HL-60/S4 (cell line): ENCODE measurements at regions not wholly inside any gene's neighbourhood (a gene's known extent, or its start where the extent isn't known, plus 50 kb on each side); places are given as distances from the start of the nearest gene placed in this dataset.

Experiments
- in situ Hi-C: fragments of 300-500 bp; cut with MboI; formaldehyde crosslinking; loops from 2 replicates; pipeline ENCODE4 v1.14.3; 2022; ENCODE audit warnings: low sequenced_read_pairs

- in situ Hi-C loops, result no loop called here
Measured at GRCh38 chr5:68732251-68732650, 361.6 kb upstream of the SLC30A5 start.

GRCh38 chr5:68734781-68735180, 359.0 kb upstream of the SLC30A5 start:
- in situ Hi-C loops, result no loop called here

- in situ Hi-C loops, result no loop called here
Measured at GRCh38 chr5:68738236-68738635, 355.6 kb upstream of the SLC30A5 start.

DNA sequence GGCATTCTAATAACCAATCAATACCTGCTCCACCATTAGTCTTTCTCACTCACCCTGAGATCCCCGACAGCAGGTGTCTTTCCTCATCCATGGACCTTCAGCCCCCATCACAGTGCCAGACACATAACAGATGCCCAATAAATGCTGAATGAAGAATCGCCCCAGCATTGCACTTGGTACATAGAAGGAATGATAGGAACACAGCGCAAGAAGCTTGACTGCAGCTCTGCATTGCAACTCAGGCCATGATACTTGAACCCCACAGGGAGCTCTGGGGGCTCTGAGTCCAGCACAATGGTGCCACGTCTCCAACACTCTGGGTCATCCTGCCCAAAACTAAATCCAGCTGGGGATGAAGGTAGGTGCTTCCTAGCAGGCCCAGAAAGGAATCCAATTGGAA, 355.0 kb upstream of the SLC30A5 start:
- in situ Hi-C loops, result no loop called here

DNA sequence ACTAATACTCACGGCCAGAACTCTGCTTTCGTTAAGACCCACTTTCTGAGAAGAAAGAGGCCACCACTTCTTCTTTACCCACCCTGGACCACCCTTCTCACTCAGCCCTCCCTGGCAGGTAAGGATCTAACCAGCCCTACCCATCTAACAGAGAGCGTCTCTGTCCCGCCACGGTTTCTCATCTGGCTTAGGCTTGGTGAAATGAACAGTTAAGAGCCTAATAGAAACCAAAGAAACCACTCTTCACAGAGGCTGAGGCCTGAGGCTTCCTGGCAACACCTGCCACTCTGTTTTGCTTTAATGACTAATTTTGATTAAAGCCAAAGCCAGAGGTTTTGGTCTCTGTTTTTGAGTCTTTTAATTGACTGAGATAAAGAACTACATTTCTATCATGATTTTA, 354.1 kb upstream of the SLC30A5 start:
- in situ Hi-C loops, result no loop called here

- in situ Hi-C loops, result no loop called here
Measured at GRCh38 chr5:68740226-68740910, 353.4 kb upstream of the SLC30A5 start.

- in situ Hi-C loops, result no loop called here
Measured at GRCh38 chr5:68744206-68744605, 349.6 kb upstream of the SLC30A5 start.

- in situ Hi-C loops, result no loop called here
Measured at GRCh38 chr5:68745448-68745847, 348.4 kb upstream of the SLC30A5 start.

GRCh38 chr5:68746220-68746619, 347.6 kb upstream of the SLC30A5 start:
- in situ Hi-C loops, result no loop called here

DNA sequence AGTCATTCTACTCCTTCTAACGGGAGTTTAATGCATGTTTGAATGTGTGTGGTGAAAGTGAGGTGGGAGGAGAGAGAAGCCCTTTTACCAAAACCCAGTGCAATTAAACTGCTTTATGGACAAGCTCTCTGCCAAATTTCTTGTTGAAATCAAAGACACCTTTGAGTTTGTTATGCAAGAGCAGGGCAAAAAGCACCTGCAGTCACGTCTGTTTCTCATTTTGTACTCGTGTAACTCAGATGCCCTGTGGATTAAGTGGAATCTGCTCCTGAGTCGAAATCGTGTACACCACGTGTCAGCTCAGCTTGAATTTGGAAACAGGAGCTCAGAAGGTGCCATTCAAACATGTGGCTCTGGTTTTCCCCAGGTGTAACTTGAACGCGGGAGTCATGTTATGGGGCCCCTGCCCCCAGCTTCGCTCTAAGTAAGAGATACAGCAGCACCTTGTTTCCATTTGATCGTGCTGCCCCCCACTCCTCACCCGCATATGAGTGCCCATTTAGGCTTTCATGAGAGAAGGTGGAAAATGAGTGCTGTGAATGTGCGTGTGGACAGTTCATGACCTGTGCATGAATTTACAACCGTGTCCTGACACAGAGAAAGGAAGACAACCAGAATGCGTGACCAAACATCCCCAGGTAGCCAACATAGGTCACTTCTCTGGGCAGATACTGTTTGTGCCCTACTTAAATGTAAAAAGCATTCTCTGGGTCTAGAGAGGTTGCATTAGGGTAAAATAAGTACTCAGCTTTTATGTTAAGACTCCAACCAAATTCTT, 347.0 kb upstream of the SLC30A5 start:
- in situ Hi-C loops, result no loop called here

GRCh38 chr5:68747521-68747920, 346.3 kb upstream of the SLC30A5 start:
- in situ Hi-C loops, result no loop called here

DNA sequence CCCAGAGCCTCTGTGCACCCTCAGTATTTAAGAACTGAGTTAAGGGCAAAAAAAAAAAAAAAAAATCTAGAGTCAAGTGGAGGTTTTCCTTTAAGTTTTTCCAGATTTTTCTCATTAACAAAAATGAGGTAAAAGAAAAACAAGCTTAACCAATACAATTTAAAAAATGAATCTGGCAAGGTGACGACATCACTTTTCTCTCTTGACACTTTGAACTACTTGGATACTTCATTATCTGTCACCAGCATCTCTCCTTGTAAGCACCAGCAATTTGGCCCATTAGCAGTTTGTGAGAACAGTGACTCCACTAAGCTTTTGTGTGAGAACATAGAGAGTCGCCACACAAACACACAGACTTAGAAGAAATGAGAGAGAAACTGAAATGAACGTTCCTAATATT, 345.7 kb upstream of the SLC30A5 start:
- in situ Hi-C loops, result no loop called here

- in situ Hi-C loops, result no loop called here
Measured at GRCh38 chr5:68749077-68749476, 344.7 kb upstream of the SLC30A5 start.

- in situ Hi-C loops, result no loop called here
Measured at GRCh38 chr5:68749631-68750030, 344.2 kb upstream of the SLC30A5 start.

DNA sequence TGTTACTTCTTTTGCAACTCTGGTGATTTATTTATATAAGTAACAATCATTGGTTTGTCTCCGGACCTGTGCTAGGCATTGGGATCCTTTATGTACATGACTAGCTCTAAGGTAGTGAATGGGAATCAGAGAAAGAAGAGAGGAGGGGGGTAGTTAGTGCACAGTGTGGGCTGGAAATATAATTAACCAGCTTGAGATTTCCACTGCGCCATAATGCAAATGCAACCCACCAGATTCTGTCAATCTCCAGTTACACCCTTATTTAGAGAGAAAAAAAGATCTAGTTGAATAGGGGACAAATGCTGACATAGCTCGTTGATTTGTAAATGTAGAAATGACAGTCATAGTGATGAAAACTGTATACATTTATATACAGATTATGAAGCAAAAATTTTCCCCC, 342.2 kb upstream of the SLC30A5 start:
- in situ Hi-C loops, result no loop called here

GRCh38 chr5:68754536-68754935, 339.3 kb upstream of the SLC30A5 start:
- in situ Hi-C loops, result no loop called here

GRCh38 chr5:68755293-68755692, 338.5 kb upstream of the SLC30A5 start:
- in situ Hi-C loops, result no loop called here

DNA sequence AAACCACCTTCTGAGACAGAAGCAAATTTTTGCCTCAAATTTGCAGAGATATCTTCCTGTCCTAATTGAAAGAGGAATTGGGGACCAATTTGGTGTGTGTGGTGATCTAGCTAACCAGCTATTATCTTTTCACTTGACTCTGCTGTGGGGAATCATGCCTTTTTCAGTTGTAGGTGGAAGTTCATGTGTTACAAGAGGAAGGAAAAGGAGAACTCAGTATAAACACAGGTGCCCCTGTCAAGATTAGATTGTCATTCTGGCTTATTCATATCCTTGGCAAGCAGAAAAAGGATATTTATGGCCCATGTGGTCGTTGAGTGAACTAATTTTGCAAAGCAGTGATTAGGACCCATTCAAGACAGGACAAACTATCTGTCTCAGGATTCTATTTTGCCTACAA, 336.8 kb upstream of the SLC30A5 start:
- in situ Hi-C loops, result no loop called here

DNA sequence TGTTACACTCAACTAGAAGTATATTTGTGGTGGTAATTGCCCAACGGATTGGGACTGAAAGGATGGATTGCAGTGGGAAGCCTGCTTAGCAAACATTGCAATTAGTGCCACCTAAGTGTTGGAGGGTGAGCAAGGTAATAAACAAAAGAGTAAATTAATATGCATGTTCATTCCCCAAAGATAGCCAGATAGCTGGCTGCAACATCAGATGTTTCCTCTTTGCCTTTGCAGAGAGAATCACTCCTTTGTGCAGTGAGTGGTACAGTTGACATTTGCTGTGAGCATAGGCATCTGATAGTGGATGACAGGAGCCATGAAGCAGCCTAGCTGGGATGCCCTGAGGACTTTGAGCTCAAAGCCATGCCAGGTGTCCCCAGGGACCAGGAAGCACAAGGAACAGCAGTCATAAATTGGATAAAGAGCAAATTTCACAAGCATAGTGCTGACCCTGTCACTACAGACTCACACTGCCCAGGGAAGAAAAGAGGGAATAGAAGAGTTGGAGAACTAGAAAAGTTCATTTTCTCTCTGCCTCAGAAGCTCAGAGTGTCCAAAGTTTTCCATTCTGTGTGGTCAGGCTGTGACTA, 336.1 kb upstream of the SLC30A5 start:
- in situ Hi-C loops, result no loop called here

DNA sequence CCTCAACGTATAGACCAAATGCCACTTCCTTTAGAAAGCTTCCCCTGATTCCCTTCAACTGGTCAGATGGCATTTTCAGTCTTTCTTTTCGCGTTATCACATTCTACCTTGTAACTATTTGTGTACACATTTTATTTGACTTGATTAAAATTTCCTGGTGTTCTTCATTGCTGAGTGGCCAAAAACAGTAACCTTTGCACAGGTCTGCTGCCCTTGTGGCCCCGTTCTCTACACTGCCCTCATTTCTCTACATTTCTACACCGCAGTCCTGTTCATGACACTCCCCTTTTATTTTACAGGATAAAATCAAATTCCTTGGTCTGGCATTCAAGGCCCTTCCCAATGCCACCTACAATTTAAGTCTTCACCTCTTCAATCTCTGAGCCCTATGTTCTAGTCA, 334.2 kb upstream of the SLC30A5 start:
- in situ Hi-C loops, result no loop called here

- in situ Hi-C loops, result no loop called here
Measured at GRCh38 chr5:68762201-68762600, 331.6 kb upstream of the SLC30A5 start.

DNA sequence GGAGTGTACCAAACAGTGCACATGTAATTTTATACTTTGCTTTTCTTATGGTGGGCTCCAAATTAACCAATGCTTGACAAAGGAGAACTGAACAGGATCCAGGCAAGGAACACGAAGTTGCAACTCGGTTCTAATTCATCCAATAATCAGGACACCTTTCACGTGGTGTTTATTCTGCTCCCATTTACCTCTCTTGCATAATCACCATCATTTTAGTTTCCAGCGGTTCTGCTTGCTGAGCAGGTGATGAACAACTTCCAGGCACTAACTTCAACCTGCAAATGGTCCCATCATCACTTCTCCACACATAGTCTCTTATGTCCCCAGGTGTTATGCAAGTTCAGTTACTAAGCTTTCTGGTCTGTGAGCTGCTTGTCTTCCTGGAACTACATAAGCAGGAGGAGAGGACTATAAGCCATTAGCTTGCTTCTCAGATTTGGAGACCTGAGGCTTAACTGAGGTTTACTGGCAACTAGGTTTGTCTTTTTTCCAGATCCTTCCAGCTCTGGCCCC, 326.8 kb upstream of the SLC30A5 start:
- in situ Hi-C loops, result no loop called here
